HEK293 (cell line): ENCODE measurements at regions not wholly inside any gene's neighbourhood (a gene's known extent, or its start where the extent isn't known, plus 50 kb on each side); places are given as distances from the start of the nearest gene placed in this dataset.

Source experiments
- CTCF ChIA-PET: fragments of 350-600 bp; formaldehyde crosslinking; extraction: SDS; loops from one replicate; lab custom pipeline; 2021; ENCODE audit warnings: antibody characterized with exemption; lab: Yijun Ruan, JAX
- POLR2A ChIA-PET: fragments of 300-600 bp; formaldehyde crosslinking; extraction: SDS; loops from one replicate; lab custom pipeline; 2020; ENCODE audit warnings: antibody characterized with exemption, inconsistent platforms; lab: Yijun Ruan, JAX
- H3K27ac ChIP-seq: fragments of 200-500 bp; sonication (Bioruptor generic); 2 replicates; pipeline ENCODE4 v1.5.1; 2014; ENCODE audit warnings: low read depth, low read length, control low read depth, inconsistent platforms; ENCODE audit errors: extremely low read depth
- H3K36me3 ChIP-seq, 2 experiments: fragments of 200-500 bp in 1 of 2; sonication (Bioruptor generic) in 1 of 2; 1 replicate in 1 of 2; 2 replicates in 1 of 2; pipeline ENCODE4 v1.5.1; 2014 to 2017; ENCODE audit warnings: inconsistent platforms in 2 of 2, low read length in 2 of 2; ENCODE audit not compliant: control insufficient read depth in 2 of 2, insufficient read depth in 1 of 2
- H3K4me1 ChIP-seq: fragments of 200-500 bp; sonication (Bioruptor generic); 2 replicates; pipeline ENCODE4 v1.5.1; 2014; ENCODE audit warnings: mild to moderate bottlenecking, low read length, inconsistent platforms; ENCODE audit not compliant: control insufficient read depth, insufficient read depth
- H3K4me3 ChIP-seq: 2 replicates; pipeline ENCODE4 v1.5.1; 2011; ENCODE audit warnings: low read depth, mild to moderate bottlenecking, control low read depth, low read length, moderate library complexity
- H3K9me3 ChIP-seq: fragments of 200-500 bp; sonication (Bioruptor generic); 2 replicates; pipeline ENCODE4 v1.5.1; 2014; ENCODE audit warnings: low read depth, low read length, inconsistent platforms; ENCODE audit not compliant: control insufficient read depth, insufficient read depth
- BCL6B ChIP-seq: fragments of 450-650 bp; formaldehyde crosslinking; IDR thresholded peaks from 2 replicates; pipeline ENCODE4 v1.5.1; 2017; ENCODE audit warnings: missing biosample characterization, missing genetic modification characterization
- GFI1B ChIP-seq: fragments of 450-650 bp; formaldehyde crosslinking; IDR thresholded peaks from 2 replicates; pipeline ENCODE4 v1.5.1; 2016; ENCODE audit warnings: missing biosample characterization, missing genetic modification characterization
- GLIS1 ChIP-seq: fragments of 450-650 bp; formaldehyde crosslinking; IDR thresholded peaks from 2 replicates; pipeline ENCODE4 v1.5.1; 2016; ENCODE audit warnings: missing biosample characterization, missing genetic modification characterization
- OSR2 ChIP-seq: fragments of 450-650 bp; formaldehyde crosslinking; IDR thresholded peaks from 2 replicates; pipeline ENCODE4 v1.5.1; 2016; ENCODE audit warnings: missing biosample characterization, missing genetic modification characterization
- PRDM10 ChIP-seq: fragments of 450-650 bp; formaldehyde crosslinking; IDR thresholded peaks from 2 replicates; pipeline ENCODE4 v1.5.1; 2016; ENCODE audit warnings: missing biosample characterization, missing genetic modification characterization
- PRDM4 ChIP-seq: fragments of 450-650 bp; formaldehyde crosslinking; IDR thresholded peaks from 2 replicates; pipeline ENCODE4 v1.5.1; 2017; ENCODE audit warnings: missing biosample characterization, missing genetic modification characterization
- SCRT2 ChIP-seq: fragments of 450-650 bp; formaldehyde crosslinking; IDR thresholded peaks from 2 replicates; pipeline ENCODE4 v1.5.1; 2016; ENCODE audit warnings: missing biosample characterization, missing genetic modification characterization
- ZBTB6 ChIP-seq: fragments of 450-650 bp; formaldehyde crosslinking; IDR thresholded peaks from 2 replicates; pipeline ENCODE4 v1.5.1; 2017; ENCODE audit warnings: missing biosample characterization, missing genetic modification characterization
- ZNF140 ChIP-seq: fragments of 450-650 bp; formaldehyde crosslinking; IDR thresholded peaks from 2 replicates; pipeline ENCODE4 v1.5.1; 2016; ENCODE audit warnings: missing biosample characterization, missing genetic modification characterization
- ZNF148 ChIP-seq: fragments of 450-650 bp; formaldehyde crosslinking; IDR thresholded peaks from 2 replicates; pipeline ENCODE4 v1.5.0; 2017; ENCODE audit warnings: missing biosample characterization, missing genetic modification characterization, borderline replicate concordance
- ZNF157 ChIP-seq: fragments of 450-650 bp; formaldehyde crosslinking; IDR thresholded peaks from 2 replicates; pipeline ENCODE4 v1.5.1; 2016; ENCODE audit warnings: missing biosample characterization, missing genetic modification characterization
- ZNF184 ChIP-seq: fragments of 450-650 bp; IDR thresholded peaks from 2 replicates; pipeline ENCODE4 v1.5.1; 2018; ENCODE audit warnings: missing biosample characterization, mild to moderate bottlenecking, missing genetic modification characterization
- ZNF274 ChIP-seq, 2 experiments: fragments of 200-500 bp in 1 of 2; fragments of 450-650 bp in 1 of 2; sonication (Bioruptor generic) in 1 of 2; formaldehyde crosslinking in 1 of 2; IDR thresholded peaks; 2 replicates each; pipeline versions ENCODE4 v1.5.1 to v1.6.1; 2014 to 2016; ENCODE audit warnings: borderline replicate concordance in 1 of 2, inconsistent platforms in 1 of 2, low read length in 1 of 2, missing biosample characterization in 1 of 2, missing genetic modification characterization in 1 of 2
- ZNF302 ChIP-seq: fragments of 450-650 bp; formaldehyde crosslinking; IDR thresholded peaks from 2 replicates; pipeline ENCODE4 v1.5.1; 2016; ENCODE audit warnings: missing biosample characterization, missing genetic modification characterization, low read depth
- ZNF354C ChIP-seq: fragments of 450-650 bp; formaldehyde crosslinking; IDR thresholded peaks from 2 replicates; pipeline ENCODE4 v1.5.1; 2016; ENCODE audit warnings: missing biosample characterization, missing genetic modification characterization, low read depth, borderline replicate concordance
- ZNF585B ChIP-seq: fragments of 450-650 bp; formaldehyde crosslinking; IDR thresholded peaks from 2 replicates; pipeline ENCODE4 v1.5.1; 2016; ENCODE audit warnings: missing biosample characterization, missing genetic modification characterization
- ZNF624 ChIP-seq: fragments of 450-650 bp; formaldehyde crosslinking; IDR thresholded peaks from 2 replicates; pipeline ENCODE4 v1.5.1; 2017; ENCODE audit warnings: missing biosample characterization, missing genetic modification characterization
- ZNF626 ChIP-seq: fragments of 450-650 bp; sonication (Bioruptor Pico); formaldehyde crosslinking; IDR thresholded peaks from 2 replicates; pipeline ENCODE4 v1.5.1; 2018; ENCODE audit warnings: missing biosample characterization, missing genetic modification characterization, inconsistent platforms
- ZNF701 ChIP-seq: fragments of 450-650 bp; formaldehyde crosslinking; IDR thresholded peaks from 2 replicates; pipeline ENCODE4 v1.5.1; 2016; ENCODE audit warnings: missing biosample characterization, missing genetic modification characterization
- ZXDB ChIP-seq: fragments of 450-650 bp; formaldehyde crosslinking; IDR thresholded peaks from 2 replicates; pipeline ENCODE4 v1.5.1; 2016; ENCODE audit warnings: missing biosample characterization, missing genetic modification characterization

- CTCF ChIA-PET: interaction anchor here (1.1 to 1.3 kb wide), 3 partner anchors 14 to 105 kb away, joined by 3 to 6 read pairs (median 4); no protein-coding TSS in a partner anchor
- POLR2A ChIA-PET: interaction anchor here (1.0 kb wide), 1 partner anchor 13 kb away, joined by 3 read pairs; no protein-coding TSS in a partner anchor
- Histone ChIP-seq H3K9me3 (no peaks in the 10 kb centered on the region), H3K4me1 (no peaks in the 10 kb centered on the region), H3K36me3 (no peaks in the 10 kb centered on the region), H3K27ac (no peak overlapping the region), H3K4me3 (no peak overlapping the region)
- TF ChIP-seq ZNF274 (IDR thresholded peaks at IDR 0.05; ENCODE audit: low read length): no peak
- no peak for TF ChIP-seq ZNF274 (tag by site-specific recombination; IDR thresholded peaks at IDR 0.05; ENCODE audit: borderline replicate concordance)
- TF ChIP-seq SCRT2 (tag by site-specific recombination): 0 out of 2 replicates have a peak, but pooled peaks have one; percentile 25
- TF ChIP-seq ZNF354C (tag by site-specific recombination): no peak
- no peak for TF ChIP-seq GFI1B (tag by site-specific recombination)
- no peak for TF ChIP-seq BCL6B (tag by site-specific recombination)
- TF ChIP-seq, all 188 proteins: peak for 1
These were observed 185.4 kb downstream of the BCAS1 start for GRCh38 chr20:53884859-53885541.

- Histone ChIP-seq H3K9me3 (no peaks in the 10 kb centered on the region), H3K27ac (no peak overlapping the region), H3K4me3 (no peak overlapping the region), H3K36me3 (no peaks in the 10 kb centered on the region), H3K4me1 (peaks cover 5% of the 10 kb centered on the region; the same call in 1 of the 2 replicates)
- POLR2A ChIA-PET: interaction anchor here (1.0 kb wide), 1 partner anchor 14 kb away, joined by 3 read pairs; no protein-coding TSS in a partner anchor
- CTCF ChIA-PET: no interaction called here
- no peak for TF ChIP-seq ZNF140 (tag by site-specific recombination)
- TF ChIP-seq OSR2 (tag by site-specific recombination): peak; percentile 15; the same call in 1 of the 2 replicates
- TF ChIP-seq ZNF585B (tag by site-specific recombination): no peak
- 0 out of 2 replicates have a peak, but pooled peaks have one; percentile 8 for TF ChIP-seq PRDM4
- TF ChIP-seq ZNF184 (tag by site-specific recombination): no peak
- TF ChIP-seq ZNF148 (tag by site-specific recombination): no peak
- peak; percentile 38; the same call in 1 of the 2 replicates for TF ChIP-seq ZXDB (tag by site-specific recombination)
- no peak for TF ChIP-seq ZNF701 (tag by site-specific recombination)
- TF ChIP-seq ZNF302 (tag by site-specific recombination): no peak
- TF ChIP-seq ZNF626 (tag by site-specific recombination): no peak
- TF ChIP-seq ZBTB6 (tag by site-specific recombination): no peak
- no peak for TF ChIP-seq PRDM10 (tag by site-specific recombination)
- TF ChIP-seq ZNF157: no peak
- no peak for TF ChIP-seq GFI1B (tag by site-specific recombination)
- TF ChIP-seq ZNF624 (tag by site-specific recombination): no peak
- peak; percentile 59; the same call in 1 of the 2 replicates for TF ChIP-seq GLIS1
These were observed 187.1 kb downstream of the BCAS1 start for GRCh38 chr20:53883098-53883911.
